ENCODE measurements at regions not wholly inside any gene's neighbourhood (a gene's known extent, or its start where the extent isn't known, plus 50 kb on each side); places are given as distances from the start of the nearest gene placed in this dataset.

GRCh38 chr3:177883091-177883490 is 653.1 kb upstream of the KCNMB2 start:
- no peak for TF ChIP-seq TAF1 (IDR thresholded peaks at IDR 0.05; ENCODE audit: borderline replicate concordance, low read depth, low read length)
- no peak for TF ChIP-seq POLR2A (IDR thresholded peaks at IDR 0.05; ENCODE audit: low read depth, low read length)
